Fibroblast of peridontal ligament (primary cell): ENCODE measurements at regions not wholly inside any gene's neighbourhood (a gene's known extent, or its start where the extent isn't known, plus 50 kb on each side); places are given as distances from the start of the nearest gene placed in this dataset.
"Not testable (repeated sequence)": the region's sequence is repeated elsewhere in the genome, so short reads cannot be mapped to it uniquely, and the experiment has no call there.

Experiments
- DNase-seq: peaks from one replicate; pipeline ENCODE4 v3.0.0-alpha.2; 2010; ENCODE audit errors: extremely low read depth

DNA sequence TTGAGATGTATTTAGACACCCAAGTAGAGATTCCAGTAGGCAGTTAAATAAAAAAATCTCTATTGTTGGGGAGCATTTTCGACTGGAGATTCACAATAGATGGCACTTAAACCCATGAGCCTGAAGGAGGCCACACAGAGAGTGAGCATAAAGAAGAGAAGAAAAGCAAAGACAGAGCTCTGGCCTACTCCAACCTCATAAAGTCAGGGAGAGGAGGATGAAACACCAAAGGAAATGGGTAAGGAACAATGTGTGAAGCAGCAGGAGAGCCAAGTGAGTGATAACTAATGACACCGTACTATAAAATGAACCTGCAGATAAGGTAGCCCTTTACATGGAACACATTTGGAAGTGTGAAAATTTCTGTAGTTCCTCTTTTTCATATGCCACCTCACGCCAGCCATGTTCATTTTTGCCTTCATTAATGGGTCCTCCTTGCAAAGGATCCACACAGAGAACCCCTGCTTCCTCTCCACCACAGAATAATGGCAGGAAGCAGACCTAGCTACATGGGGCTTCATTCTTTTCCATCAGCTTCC is 150.0 kb upstream of the SYT10 start:
- no peak for DNase-seq

DNA sequence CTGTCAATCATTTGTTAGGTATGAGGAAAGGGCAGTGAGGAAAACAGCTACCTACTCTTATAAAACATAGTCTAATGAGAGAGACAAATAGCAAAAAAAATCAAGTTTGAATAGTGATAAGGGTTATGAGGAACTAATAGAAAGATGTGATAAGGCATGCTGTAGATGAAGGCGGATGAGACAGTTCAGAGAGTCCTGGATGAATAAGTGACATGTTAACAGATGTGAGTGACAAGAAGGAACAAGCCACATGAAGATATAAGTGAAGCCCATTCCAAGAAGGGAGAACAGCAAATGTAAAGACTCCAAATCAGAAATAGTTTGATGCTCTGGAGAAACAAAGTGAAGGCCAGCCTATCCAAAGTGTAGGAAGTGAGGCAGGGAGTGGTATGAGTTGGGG is 154.1 kb upstream of the SYT10 start:
- no peak for DNase-seq

DNA sequence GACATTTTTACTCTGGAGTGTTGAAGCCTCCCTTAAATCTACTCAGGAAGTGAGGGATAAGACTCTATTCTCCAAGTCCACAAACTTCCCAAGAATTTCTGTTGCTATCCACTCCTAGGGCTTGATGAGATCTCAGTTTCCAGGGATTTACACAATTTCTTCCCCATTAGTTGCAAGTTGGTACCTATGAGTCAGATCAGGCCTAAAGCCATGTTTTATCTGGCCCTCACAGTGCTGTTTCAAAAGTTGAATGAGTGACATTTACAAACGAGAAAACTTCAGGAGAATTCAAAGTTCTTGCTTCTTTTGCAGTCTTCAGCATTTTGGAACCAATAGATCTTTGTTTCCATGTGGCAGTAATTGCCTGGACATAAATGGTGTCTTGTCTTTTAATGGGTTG is 156.4 kb upstream of the SYT10 start:
- DNase-seq = peak; percentile 2

DNA sequence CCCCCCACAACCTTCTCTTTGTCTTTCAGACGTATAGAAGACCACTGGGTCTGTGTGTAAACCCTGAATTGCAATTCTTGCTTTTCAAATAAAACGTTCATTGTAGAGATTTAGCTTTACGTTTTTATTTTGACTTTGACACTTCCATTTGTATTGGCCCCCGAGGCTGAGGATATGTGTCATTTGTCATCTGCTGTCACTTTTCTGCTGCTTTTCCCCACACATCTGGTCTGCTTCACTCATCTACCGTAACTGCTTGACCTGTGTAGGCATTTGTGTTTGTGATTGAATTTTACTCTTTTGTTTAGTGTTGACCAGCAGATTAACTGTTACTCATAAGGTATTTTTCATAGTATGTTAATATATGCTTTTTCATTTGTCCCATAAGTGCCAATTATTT is 157.2 kb upstream of the SYT10 start:
- no peak for DNase-seq

DNA sequence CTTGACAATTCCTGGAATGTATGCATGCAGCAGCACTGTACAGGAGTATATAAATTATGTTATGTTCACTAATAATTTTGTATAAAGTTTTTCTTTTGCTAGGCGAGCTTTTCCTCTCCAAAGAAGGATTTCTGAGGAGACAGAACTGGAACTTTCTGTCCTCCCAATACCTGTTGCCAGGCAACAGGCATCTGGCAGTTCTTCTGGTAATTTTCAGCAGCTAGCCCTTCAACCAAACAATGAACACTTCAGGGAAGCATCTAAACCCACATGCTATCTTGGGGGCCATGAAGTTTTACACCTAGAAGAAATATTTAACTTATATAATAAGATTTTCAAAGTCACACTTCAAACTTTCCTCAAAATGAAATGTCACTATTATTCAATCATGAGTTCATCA is 162.9 kb upstream of the SYT10 start:
- DNase-seq = no peak

DNA sequence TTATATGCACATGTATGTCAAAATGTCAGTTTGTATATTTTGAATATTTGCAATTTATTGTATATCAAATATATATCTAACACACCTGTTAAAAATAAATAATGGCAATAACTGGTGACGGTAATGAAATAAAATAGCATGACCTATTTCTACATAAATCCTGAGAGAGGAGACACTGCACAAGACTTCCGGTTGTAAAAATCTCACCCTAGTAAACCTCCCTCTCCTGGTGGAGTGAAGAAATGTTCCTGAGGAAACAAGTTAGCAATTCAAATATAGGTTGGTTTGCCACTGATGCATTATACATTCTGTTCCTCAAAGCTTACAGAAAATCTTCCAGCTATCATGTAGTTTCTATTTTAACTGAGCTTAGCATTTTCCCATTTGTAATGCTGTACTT is 166.1 kb upstream of the SYT10 start:
- DNase-seq = no peak

DNA sequence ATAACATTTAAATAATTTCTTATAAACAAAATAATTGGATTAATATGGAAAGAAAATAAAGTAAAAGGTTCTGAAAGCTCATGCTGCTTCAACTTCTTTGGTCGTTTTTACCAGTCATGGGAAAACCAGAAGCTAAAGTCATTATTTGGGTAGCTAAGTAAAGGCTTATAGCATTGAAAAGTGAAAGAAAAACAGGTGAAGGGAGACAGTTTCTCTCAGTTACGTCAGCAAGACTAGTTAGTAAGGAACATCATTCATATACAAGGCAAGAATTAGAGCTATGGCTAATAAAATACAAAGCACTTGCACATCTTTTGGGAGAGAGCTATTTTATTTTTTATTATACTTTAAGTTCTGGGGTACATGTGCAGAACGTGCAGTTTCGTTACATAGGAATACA is 170.3 kb upstream of the SYT10 start:
- no peak for DNase-seq

DNA sequence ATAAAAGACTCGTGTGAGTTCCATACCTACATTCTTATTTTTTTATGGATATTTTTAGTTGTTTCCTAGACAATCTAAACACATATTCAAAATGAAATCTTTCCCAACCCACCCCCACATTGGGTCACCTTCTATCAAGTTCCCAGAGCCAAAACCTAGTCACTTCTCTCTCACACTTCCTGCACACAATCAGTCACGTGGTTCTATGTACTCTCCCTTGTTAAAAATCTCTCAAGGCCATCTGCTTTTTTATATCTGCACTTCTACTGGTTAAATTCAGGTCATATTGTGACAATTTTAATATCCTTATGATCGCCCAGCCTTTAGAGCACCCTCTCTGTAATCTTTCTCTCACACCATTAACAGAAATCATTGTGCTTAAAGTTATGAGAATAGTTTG is 175.0 kb upstream of the SYT10 start:
- no peak for DNase-seq

DNA sequence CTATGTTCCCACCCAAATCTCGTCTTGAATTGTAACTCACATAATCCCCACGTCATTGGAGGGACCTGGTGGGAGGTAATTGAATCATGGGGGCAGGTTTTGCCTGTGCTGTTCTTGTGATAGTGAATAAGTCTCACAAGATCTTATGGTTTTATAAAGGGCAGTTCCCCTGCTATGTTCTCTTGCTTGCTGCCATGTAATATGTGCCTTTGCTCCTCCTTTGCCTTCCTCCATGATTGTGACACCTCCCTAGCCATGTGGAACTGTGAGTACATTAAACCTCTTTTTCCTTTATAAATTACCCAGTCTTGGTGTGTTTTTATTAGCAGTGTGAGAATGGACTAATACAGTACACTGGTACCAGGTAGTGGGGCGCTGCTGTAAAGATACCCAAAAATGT is 177.6 kb upstream of the SYT10 start:
- DNase-seq = no peak

DNA sequence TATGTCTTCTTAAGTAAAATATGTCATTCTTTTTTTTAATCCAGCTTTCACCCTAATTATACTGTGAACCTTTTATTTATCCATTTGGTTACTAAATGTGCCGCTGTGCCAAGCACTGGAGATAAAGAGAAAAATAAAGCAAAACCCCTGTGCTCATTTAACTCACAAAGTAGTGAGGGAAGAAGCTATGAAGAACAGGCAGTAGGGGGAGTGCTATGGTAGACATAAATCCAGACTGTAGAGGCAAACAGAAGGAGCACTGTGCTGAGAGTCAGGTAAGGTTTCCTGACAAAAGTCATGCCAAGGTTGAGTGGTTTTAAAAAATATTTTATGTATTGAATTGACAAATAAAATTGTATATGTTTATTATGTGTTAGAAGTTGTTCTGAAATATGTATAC is 188.5 kb upstream of the SYT10 start:
- no peak for DNase-seq

DNA sequence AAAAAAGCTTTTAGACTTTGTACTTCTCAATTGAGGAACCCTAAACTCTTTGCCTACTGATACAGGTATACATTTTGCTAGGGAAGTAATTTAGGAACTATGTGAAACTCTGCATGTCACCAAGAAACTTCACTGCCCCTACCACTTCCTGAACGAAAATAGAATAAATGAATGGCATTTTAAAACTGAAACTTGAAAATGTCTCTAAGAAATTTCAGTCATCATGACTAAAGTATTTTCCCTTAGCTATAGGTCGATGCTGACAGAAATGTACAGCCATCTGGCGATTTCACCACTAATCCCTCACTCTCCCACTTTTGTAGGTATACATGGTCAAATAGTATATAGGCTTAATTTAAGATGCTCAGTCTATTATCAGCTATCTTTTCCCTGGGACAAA is 194.9 kb upstream of the SYT10 start:
- no peak for DNase-seq

DNA sequence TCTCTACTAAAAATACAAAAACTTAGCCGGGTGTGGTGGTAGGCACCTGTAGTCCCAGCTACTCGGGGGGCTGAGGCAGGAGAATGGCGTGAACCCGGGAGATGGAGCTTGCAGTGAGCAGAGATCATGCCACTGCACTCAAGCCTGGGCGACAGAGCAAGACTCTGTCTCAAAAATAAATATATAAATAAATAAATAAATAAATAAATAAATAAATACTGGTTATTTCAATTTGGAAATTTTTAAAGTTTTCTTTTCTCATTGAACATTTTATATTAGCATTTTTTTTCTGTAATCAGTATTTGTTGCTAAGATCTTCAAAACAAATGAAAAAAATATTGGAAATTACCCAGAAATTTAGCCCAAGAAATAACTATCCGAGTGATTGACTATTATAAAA is 197.3 kb upstream of the SYT10 start:
- not testable (repeated sequence) for DNase-seq

DNA sequence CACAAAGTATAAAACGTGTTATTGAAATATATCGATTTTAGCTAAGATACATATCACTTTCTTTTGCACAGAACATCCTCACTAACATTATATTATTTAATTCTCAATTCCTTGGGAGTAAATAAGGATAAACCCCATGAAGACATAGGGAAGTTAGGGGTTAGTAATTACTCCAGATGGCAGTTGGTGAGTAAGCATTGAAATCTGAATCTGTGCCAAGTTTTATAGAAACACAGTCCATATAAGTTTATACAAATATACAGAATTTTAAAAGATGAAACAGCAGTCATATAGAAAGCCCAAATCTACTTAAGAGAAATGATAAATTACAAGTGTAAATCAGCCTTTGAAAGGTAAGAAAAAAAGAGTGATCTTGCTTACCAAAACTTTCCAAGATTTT is 200.4 kb upstream of the SYT10 start:
- no peak for DNase-seq

DNA sequence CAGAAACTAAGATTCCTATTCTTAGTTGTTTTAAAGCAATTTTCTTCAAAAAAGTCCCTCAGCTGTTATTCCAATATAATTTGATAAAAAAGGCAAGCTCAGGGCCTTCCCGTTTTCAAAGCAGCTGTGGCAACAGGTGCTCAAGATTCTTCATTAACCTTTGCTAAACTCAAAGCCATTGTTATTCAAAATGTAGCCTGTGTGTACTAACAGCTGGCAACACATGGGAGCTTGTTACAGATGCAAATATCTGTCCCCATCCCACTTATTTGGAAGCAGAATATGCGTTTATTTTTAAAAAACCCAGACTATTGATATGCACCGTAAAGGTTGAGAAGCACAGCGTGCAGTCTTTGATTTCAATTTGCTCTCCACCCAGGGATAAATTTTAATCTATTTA is 210.4 kb upstream of the SYT10 start:
- no peak for DNase-seq

DNA sequence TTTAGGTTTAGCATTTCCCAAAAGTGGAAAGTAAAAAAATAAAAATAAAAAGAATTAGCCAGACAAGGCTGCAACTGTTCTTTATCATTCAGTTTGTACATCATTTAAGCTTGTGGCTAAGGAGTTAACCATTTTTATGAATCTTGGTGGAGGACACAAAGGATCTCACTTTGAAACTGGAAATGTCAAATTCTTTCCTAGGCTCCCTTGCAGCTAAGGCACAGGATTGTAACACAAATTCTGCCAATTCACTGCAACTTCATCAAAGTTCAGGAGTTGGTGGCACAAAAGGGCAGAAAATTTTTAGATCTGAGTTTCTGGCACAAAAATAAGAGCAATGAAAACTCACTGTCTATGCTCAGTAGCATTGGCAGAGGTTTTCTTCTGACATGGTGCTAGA is 211.2 kb upstream of the SYT10 start:
- no peak for DNase-seq

DNA sequence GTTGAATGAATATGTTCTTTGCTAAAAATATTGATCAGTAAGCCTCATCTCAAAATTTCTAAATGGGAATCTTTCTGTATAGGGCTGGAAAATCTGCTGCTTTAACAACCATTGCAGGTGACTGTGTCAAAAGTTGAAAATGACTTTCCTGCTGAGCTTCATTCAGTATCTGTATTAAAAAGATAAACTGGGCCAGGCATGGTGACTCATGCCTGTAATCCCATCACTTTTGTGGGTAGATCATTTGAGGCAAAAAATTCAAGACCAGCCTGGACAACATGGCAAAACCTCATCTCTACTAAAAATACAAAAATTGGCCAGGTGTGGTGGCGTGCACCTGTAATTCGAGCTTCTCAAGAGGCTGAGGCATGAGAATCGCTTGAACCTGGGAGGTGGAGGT is 213.7 kb upstream of the SYT10 start:
- no peak for DNase-seq

DNA sequence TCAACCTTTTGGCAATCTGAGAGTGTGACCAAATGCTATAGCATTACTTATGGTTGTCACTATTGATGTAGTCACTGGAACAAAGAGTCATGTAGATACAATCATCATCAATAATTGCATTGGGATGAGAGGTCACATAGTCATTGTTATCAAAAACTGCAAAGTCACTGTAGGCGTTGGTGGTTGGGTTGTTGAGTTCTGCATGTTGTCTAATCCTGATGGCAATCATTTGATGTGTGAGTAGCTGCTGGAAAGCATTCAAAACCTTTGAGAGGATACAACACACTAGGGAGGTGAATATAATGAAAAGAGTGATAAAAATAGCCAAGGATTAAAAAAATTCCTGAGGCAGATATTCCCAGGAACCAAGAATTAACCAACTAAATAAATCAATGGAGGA is 214.7 kb upstream of the SYT10 start:
- DNase-seq = no peak

DNA sequence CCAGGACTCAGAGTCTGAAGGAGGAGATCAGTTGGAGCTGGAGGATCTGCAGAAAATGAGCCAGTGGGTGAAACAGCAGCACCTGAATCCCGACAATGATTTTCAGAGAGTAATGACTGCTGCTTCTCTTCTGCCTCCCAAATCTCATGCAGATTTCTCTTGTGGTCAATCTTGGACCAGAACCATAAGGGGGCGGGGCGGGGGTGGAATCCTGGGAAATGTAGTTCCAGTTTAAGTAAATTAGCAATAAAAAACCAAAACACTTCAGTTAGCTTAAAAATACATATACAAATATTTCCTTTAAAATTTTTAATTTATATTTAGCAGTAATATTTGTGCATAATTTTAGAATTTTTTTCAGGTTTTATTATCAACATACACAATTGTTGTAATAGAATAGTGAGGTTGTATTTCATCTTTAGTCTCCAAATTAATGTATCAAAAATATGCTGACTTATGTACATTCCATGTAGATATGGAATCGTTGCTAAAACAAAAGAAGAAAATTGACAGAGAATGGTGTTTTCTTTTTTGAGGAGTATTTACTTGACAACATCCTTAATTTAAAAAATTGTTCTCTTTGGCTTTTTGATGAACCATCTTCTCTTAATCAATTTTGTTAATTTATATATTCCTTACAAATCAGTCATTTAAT is 223.5 kb upstream of the SYT10 start:
- DNase-seq = no peak

DNA sequence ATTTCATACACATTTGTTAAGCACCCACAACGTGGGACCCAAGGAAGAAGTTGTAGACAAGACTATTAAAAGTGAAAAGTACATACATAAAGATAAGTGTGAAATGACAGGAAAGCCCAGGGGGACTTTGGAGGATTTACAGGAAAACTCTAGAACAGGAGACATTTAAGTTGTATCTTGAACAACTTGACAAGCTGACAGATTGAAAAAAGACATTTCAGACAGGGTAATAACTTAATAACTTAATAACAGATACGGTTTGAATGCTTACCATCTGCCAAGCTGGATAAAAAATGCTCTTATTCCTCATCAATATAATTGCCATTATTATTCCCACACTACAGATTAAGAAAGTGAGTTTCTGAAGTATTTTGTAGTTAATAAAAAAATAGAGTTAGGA is 229.7 kb upstream of the SYT10 start:
- DNase-seq = no peak

DNA sequence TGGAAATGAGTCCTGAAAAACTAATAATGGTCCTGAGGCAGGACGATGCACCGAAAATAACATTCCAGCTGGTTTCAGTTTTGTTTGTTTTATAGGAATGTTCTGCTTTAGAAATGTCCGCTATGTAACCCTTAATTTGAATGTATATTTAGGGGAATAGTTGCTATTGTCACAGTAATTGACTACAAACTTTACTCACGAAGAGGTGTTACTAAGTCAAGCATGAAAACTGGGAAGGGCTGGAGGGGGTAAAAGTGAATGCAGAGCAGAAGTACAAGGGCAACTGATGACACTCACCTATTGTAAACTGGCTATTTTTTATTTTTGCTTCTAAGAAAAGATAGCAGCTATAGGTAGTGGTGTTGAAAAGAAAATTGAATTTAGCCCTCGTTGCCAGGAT is 230.7 kb upstream of the SYT10 start:
- DNase-seq = no peak

DNA sequence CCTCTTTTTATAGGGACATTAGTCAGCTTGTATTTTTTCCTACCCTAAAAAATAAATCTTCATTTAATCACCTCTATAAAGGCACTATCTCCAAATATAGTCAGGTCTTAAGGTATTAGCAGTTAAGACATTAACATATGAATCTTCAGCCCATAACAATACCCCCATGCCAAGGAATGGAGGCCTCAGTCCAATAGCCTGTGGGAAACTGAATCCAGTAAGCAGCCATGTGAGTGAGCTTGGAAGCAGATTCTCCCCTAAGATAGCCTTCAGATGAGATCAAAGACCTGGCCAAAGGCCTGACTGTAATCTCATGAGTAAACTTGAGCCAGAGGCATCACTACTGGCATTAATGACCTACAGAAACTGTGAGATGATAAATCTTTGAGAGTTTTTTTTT is 232.1 kb upstream of the SYT10 start:
- DNase-seq = no peak

DNA sequence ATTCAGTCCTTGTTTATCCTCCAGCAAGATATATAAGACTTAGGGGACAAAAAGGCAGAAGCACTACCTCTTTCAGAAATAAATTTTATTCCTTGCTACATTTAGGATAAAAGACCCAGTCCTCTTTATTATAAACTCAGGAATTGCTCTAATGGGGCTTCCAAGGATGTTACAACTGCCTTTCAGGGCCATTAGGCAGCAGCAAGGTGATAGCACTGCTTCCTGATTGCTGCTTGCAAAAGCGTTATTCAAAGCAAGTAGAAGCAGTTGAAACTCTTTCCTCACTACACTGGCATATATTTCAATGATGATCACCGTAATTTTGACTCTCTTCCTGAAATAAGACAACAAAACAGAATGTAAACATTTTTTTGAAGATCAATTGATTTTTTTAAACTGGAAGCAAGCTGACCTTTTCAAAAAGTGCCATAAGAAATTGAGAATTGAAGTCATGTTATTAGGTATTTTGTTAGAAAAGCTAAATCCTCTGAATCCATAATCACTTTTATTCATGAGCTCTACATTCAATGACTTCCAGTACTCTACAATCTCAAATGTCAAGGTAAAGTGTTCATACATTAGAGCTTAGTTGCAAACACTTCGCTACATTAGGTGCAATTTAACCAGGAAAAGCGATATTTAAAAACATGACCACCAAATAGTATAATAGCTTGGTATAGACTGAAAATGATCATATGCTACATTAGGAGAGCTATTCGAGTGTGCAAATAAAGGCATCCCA is 233.4 kb upstream of the SYT10 start:
- DNase-seq = no peak

DNA sequence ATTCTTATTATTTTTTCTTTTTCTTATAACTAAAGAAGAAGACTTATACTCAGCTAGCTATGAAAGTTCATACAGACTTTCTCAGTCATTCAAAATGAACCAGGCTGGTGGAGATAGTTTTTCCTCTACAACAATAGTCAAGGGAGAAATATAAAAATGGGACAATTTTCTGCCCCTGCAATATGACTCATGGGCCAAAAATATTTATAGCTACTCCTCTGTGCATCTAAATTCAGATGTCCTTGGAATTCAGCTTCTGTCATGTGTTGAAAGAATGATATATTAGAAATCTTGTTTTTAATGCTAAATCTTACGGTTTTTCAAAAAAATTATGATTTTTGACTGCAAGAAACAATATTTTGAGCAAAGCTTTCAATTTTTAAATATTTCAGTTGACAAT is 237.2 kb upstream of the SYT10 start:
- DNase-seq = no peak
